ENCODE measurements at regions not wholly inside any gene's neighbourhood (a gene's known extent, or its start where the extent isn't known, plus 50 kb on each side); places are given as distances from the start of the nearest gene placed in this dataset.

DNA sequence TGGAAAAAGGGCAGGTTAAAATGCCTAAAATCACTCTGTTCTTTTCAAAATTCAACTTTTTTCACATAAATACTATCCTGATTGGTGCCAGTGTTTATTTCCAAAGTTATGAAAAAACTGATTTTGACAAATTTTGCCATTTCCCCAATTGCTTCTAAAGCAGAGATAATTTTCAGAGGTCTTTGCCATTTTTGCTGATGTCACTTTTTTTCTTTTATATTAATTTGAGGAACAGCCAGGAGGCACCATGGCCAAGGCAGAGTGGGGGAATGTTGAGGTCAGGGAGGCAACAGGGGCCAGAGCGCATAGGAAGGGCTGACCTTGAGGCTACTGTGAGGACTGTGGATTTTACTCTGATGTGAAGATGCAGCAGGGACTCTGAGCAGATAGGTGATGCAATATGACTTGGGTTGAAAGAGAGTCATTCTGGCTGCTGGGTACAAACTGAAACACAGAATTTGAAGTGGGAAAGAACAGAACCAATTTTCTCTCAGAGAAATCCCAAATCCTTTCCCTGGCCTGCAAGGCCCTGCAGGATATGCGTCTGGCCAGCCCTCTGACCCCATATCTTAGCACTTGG, 75.1 kb upstream of the LDAH start:
- H3K18ac ChIP-seq (ENCODE audit: low read length) = no peak overlapping the region
- H3K9ac ChIP-seq (ENCODE audit: low read length) = no peak overlapping the region
- H3K4ac ChIP-seq (ENCODE audit: low read depth, low read length) = no peak overlapping the region
- no peak overlapping the region for H3K27ac ChIP-seq (ENCODE audit: low read depth, low read length)
- H3K79me2 ChIP-seq (ENCODE audit: control insufficient read depth, insufficient read depth, low read length, poor library complexity) = no peaks in the 10 kb centered on the region
- no peak overlapping the region for H2AK5ac ChIP-seq (ENCODE audit: low read length)
- H3K79me1 ChIP-seq (ENCODE audit: low read length) = no peaks in the 10 kb centered on the region
- no peaks in the 10 kb centered on the region for H3K36me3 ChIP-seq (ENCODE audit: control insufficient read depth in 1 of 2, insufficient read depth in 2 of 2, low read length in 2 of 2)
- H3K4me1 ChIP-seq (ENCODE audit: control insufficient read depth in 1 of 2, insufficient read depth in 2 of 2, low read length in 2 of 2) = no peaks in the 10 kb centered on the region
- peaks cover 3% of the 10 kb centered on the region for H3K9me3 ChIP-seq (ENCODE audit: insufficient read depth, low read depth, low read length)
- no peak overlapping the region for H2BK12ac ChIP-seq (ENCODE audit: low read length)
- no peak overlapping the region for H3K4me2 ChIP-seq (ENCODE audit: low read length)
- no peak overlapping the region for H2AFZ ChIP-seq (ENCODE audit: insufficient read depth, low read length, poor library complexity)
- no peak overlapping the region for H2BK5ac ChIP-seq (ENCODE audit: low read depth, low read length, poor library complexity)
- no peak overlapping the region for H3K23ac ChIP-seq (ENCODE audit: low read length)
- H3K27me3 ChIP-seq (ENCODE audit: insufficient read depth, low read length) = no peaks in the 10 kb centered on the region
- H2BK120ac ChIP-seq (ENCODE audit: insufficient read depth, low read length, poor library complexity) = no peak overlapping the region
- no peak for DNase-seq
- no peak overlapping the region for H3K4me3 ChIP-seq (ENCODE audit: low read depth, low read length)
- H4K91ac ChIP-seq (ENCODE audit: low read depth, low read length) = no peak overlapping the region
- H3K14ac ChIP-seq (ENCODE audit: low read length) = no peak overlapping the region
- H4K12ac ChIP-seq (ENCODE audit: low read depth, low read length) = no peak overlapping the region
- no peak overlapping the region for H4K8ac ChIP-seq (ENCODE audit: low read depth, low read length)
- WGBS (ENCODE audit: extremely low coverage, insufficient coverage, insufficient read length) = no CpG with 5 or more reads among the region's 2 CpGs

GRCh38 chr2:20897047-20897446, 74.1 kb upstream of the LDAH start:
- no peaks in the 10 kb centered on the region for H3K27me3 ChIP-seq (ENCODE audit: insufficient read depth, low read length)
- H3K27ac ChIP-seq (ENCODE audit: low read depth, low read length) = no peak overlapping the region
- whole genome bisulfite sequencing (ENCODE audit: extremely low coverage, insufficient coverage, insufficient read length) = no CpG with 5 or more reads among the region's 3 CpGs
- H2BK5ac ChIP-seq (ENCODE audit: low read depth, low read length, poor library complexity) = no peak overlapping the region
- H3K9ac ChIP-seq (ENCODE audit: low read length) = no peak overlapping the region
- peaks cover 3% of the 10 kb centered on the region for H3K9me3 ChIP-seq (ENCODE audit: insufficient read depth, low read depth, low read length)
- H3K4me1 ChIP-seq (ENCODE audit: control insufficient read depth in 1 of 2, insufficient read depth in 2 of 2, low read length in 2 of 2) = no peaks in the 10 kb centered on the region
- H2BK12ac ChIP-seq (ENCODE audit: low read length) = no peak overlapping the region
- H4K8ac ChIP-seq (ENCODE audit: low read depth, low read length) = no peak overlapping the region
- H4K12ac ChIP-seq (ENCODE audit: low read depth, low read length) = no peak overlapping the region
- H3K23ac ChIP-seq (ENCODE audit: low read length) = no peak overlapping the region
- DNase-seq = no peak
- no peak overlapping the region for H3K4me3 ChIP-seq (ENCODE audit: low read depth, low read length)
- no peak overlapping the region for H3K4ac ChIP-seq (ENCODE audit: low read depth, low read length)
- H3K18ac ChIP-seq (ENCODE audit: low read length) = no peak overlapping the region
- no peak overlapping the region for H2AFZ ChIP-seq (ENCODE audit: insufficient read depth, low read length, poor library complexity)
- no peaks in the 10 kb centered on the region for H3K79me1 ChIP-seq (ENCODE audit: low read length)
- H3K79me2 ChIP-seq (ENCODE audit: control insufficient read depth, insufficient read depth, low read length, poor library complexity) = no peaks in the 10 kb centered on the region
- no peaks in the 10 kb centered on the region for H3K36me3 ChIP-seq (ENCODE audit: control insufficient read depth in 1 of 2, insufficient read depth in 2 of 2, low read length in 2 of 2)
- no peak overlapping the region for H3K4me2 ChIP-seq (ENCODE audit: low read length)
- H2BK120ac ChIP-seq (ENCODE audit: insufficient read depth, low read length, poor library complexity) = no peak overlapping the region
- no peak overlapping the region for H3K14ac ChIP-seq (ENCODE audit: low read length)
- no peak overlapping the region for H2AK5ac ChIP-seq (ENCODE audit: low read length)
- H4K91ac ChIP-seq (ENCODE audit: low read depth, low read length) = no peak overlapping the region

DNA sequence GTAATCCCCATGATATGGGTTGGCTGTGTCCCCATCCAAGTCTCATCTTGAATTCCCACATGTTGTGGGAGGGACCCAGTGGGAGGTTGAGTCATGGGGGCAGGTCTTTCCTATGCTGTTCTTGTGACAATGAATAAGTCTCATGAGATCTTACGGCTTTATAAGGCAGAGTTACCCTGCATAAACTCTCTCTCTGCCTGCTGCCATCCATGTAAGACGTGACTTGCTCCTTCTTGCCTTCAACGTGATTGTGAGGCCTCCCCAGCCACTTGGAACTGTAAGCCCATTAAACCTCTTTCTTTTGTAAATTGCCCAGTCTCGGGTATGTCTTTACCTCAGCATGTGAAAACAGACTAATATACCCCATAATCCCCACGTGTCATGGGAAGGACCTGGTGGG, 61.9 kb upstream of the LDAH start:
- no peaks in the 10 kb centered on the region for H3K36me3 ChIP-seq (ENCODE audit: control insufficient read depth in 1 of 2, insufficient read depth in 2 of 2, low read length in 2 of 2)
- no peak overlapping the region for H3K27ac ChIP-seq (ENCODE audit: low read depth, low read length)
- no peak overlapping the region for H3K4me2 ChIP-seq (ENCODE audit: low read length)
- H3K4ac ChIP-seq (ENCODE audit: low read depth, low read length) = no peak overlapping the region
- H4K8ac ChIP-seq (ENCODE audit: low read depth, low read length) = no peak overlapping the region
- WGBS (ENCODE audit: extremely low coverage, insufficient coverage, insufficient read length) = no CpG with 5 or more reads among the region's 5 CpGs
- no peak overlapping the region for H3K9ac ChIP-seq (ENCODE audit: low read length)
- no peaks in the 10 kb centered on the region for H3K79me2 ChIP-seq (ENCODE audit: control insufficient read depth, insufficient read depth, low read length, poor library complexity)
- H2BK12ac ChIP-seq (ENCODE audit: low read length) = no peak overlapping the region
- H4K12ac ChIP-seq (ENCODE audit: low read depth, low read length) = no peak overlapping the region
- no peak for DNase-seq
- no peak overlapping the region for H2AFZ ChIP-seq (ENCODE audit: insufficient read depth, low read length, poor library complexity)
- no peak overlapping the region for H2BK5ac ChIP-seq (ENCODE audit: low read depth, low read length, poor library complexity)
- H3K79me1 ChIP-seq (ENCODE audit: low read length) = no peaks in the 10 kb centered on the region
- H3K23ac ChIP-seq (ENCODE audit: low read length) = no peak overlapping the region
- no peak overlapping the region for H2BK120ac ChIP-seq (ENCODE audit: insufficient read depth, low read length, poor library complexity)
- peaks cover 19% of the 10 kb centered on the region for H3K9me3 ChIP-seq (ENCODE audit: insufficient read depth, low read depth, low read length)
- no peak overlapping the region for H3K14ac ChIP-seq (ENCODE audit: low read length)
- no peaks in the 10 kb centered on the region for H3K4me1 ChIP-seq (ENCODE audit: control insufficient read depth in 1 of 2, insufficient read depth in 2 of 2, low read length in 2 of 2)
- no peak overlapping the region for H3K4me3 ChIP-seq (ENCODE audit: low read depth, low read length)
- H3K18ac ChIP-seq (ENCODE audit: low read length) = no peak overlapping the region
- H4K91ac ChIP-seq (ENCODE audit: low read depth, low read length) = no peak overlapping the region
- H2AK5ac ChIP-seq (ENCODE audit: low read length) = no peak overlapping the region
- H3K27me3 ChIP-seq (ENCODE audit: insufficient read depth, low read length) = no peaks in the 10 kb centered on the region

DNA sequence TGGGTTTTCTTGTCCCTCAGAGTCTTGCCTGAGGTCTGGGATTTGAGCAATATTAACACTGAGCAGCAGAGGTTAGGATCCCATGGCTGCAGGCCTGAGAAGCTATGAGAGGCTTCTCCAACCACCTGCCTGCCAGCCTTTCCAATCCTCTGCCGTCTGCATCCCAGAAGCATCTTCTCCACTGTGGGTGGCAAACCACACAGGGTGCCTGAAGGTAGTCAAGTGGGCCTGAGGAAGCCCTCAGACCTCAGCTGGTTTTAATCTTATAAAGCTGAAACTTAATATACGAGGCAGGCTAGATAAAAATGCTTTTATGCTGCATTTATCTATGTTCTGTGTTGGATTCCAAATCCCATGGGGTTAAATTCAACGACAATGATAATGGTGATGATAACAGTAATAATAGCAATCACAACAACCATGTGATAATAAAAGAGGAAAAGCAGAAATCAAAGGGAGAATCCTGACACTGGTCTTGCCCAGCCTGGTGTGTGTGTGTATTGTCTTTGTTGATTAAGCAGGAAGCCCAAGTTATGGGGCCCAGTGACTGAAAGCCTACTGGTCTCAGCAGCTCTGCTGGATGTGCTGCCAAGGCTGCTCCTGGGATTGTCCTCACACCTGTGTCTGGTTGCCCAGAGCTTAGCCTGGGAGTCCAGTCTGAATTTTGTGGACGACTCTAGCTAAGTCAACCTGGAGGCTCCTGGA, 59.7 kb upstream of the LDAH start:
- no peak overlapping the region for H2AK5ac ChIP-seq (ENCODE audit: low read length)
- no peaks in the 10 kb centered on the region for H3K79me1 ChIP-seq (ENCODE audit: low read length)
- peaks cover 27% of the 10 kb centered on the region for H3K9me3 ChIP-seq (ENCODE audit: insufficient read depth, low read depth, low read length)
- no peak overlapping the region for H2BK120ac ChIP-seq (ENCODE audit: insufficient read depth, low read length, poor library complexity)
- no peaks in the 10 kb centered on the region for H3K27me3 ChIP-seq (ENCODE audit: insufficient read depth, low read length)
- no peak overlapping the region for H3K4ac ChIP-seq (ENCODE audit: low read depth, low read length)
- H2AFZ ChIP-seq (ENCODE audit: insufficient read depth, low read length, poor library complexity) = no peak overlapping the region
- H3K23ac ChIP-seq (ENCODE audit: low read length) = no peak overlapping the region
- no peak overlapping the region for H4K91ac ChIP-seq (ENCODE audit: low read depth, low read length)
- H4K8ac ChIP-seq (ENCODE audit: low read depth, low read length) = no peak overlapping the region
- no peak overlapping the region for H4K12ac ChIP-seq (ENCODE audit: low read depth, low read length)
- no peaks in the 10 kb centered on the region for H3K36me3 ChIP-seq (ENCODE audit: control insufficient read depth in 1 of 2, insufficient read depth in 2 of 2, low read length in 2 of 2)
- no peak overlapping the region for H3K9ac ChIP-seq (ENCODE audit: low read length)
- no peaks in the 10 kb centered on the region for H3K79me2 ChIP-seq (ENCODE audit: control insufficient read depth, insufficient read depth, low read length, poor library complexity)
- no peak for DNase-seq
- no peak overlapping the region for H3K18ac ChIP-seq (ENCODE audit: low read length)
- H3K4me1 ChIP-seq (ENCODE audit: control insufficient read depth in 1 of 2, insufficient read depth in 2 of 2, low read length in 2 of 2) = no peaks in the 10 kb centered on the region
- no peak overlapping the region for H3K27ac ChIP-seq (ENCODE audit: low read depth, low read length)
- no CpG with 5 or more reads among the region's 4 CpGs for WGBS (ENCODE audit: extremely low coverage, insufficient coverage, insufficient read length)
- no peak overlapping the region for H2BK12ac ChIP-seq (ENCODE audit: low read length)
- no peak overlapping the region for H2BK5ac ChIP-seq (ENCODE audit: low read depth, low read length, poor library complexity)
- no peak overlapping the region for H3K4me3 ChIP-seq (ENCODE audit: low read depth, low read length)
- H3K14ac ChIP-seq (ENCODE audit: low read length) = no peak overlapping the region
- H3K4me2 ChIP-seq (ENCODE audit: low read length) = no peak overlapping the region

Measured in trophoblast cell (in vitro differentiated cells and primary cell).